Sigmoid colon (tissue), 6 donors: ENCODE measurements at regions not wholly inside any gene's neighbourhood (a gene's known extent, or its start where the extent isn't known, plus 50 kb on each side); places are given as distances from the start of the nearest gene placed in this dataset.

Experiments
- DNase-seq: peaks from one replicate; pipeline ENCODE4 v3.0.0-alpha.2; 2019
- H3K27ac ChIP-seq, 4 donors: fragments of 200-600 bp; sonication (generic); one replicate each; pipeline ENCODE4 v1.5.1; 2016 to 2019; ENCODE audit warnings: mild to moderate bottlenecking in 1 of 4
- H3K27me3 ChIP-seq, 3 donors: fragments of 200-600 bp; sonication (generic); one replicate each; pipeline ENCODE4 v1.5.1; 2019; ENCODE audit warnings: mild to moderate bottlenecking in 1 of 3
- H3K36me3 ChIP-seq, 4 donors: fragments of 200-600 bp; sonication (generic); one replicate each; pipeline ENCODE4 v1.5.1; 2016 to 2019
- H3K4me1 ChIP-seq, 4 donors: fragments of 200-600 bp; sonication (generic); one replicate each; pipeline ENCODE4 v1.5.1; 2017 to 2019
- H3K4me3 ChIP-seq, 4 donors: fragments of 200-600 bp; sonication (generic); one replicate each; pipeline ENCODE4 v1.5.1; 2017 to 2019; ENCODE audit warnings: mild to moderate bottlenecking in 2 of 4, moderate library complexity in 1 of 4
- H3K9me3 ChIP-seq, 4 donors: fragments of 200-600 bp in 3 of 4; sonication (generic) in 3 of 4; one replicate each; pipeline versions ENCODE4 v1.5.1 to v1.6.1; 2013 to 2019
- CTCF ChIP-seq, 4 experiments: fragments of 450-650 bp in 3 of 4; fragments of 200-600 bp in 1 of 4; IDR thresholded peaks; one replicate each; pipeline ENCODE4 v1.5.1; 2016 to 2019; ENCODE audit warnings: antibody characterized with exemption in 4 of 4, mild to moderate bottlenecking in 3 of 4, moderate library complexity in 2 of 4
- EP300 ChIP-seq, 4 donors: sonication (generic); formaldehyde crosslinking; IDR thresholded peaks; one replicate each; pipeline ENCODE4 v1.6.1; 2017; ENCODE audit warnings: antibody characterized with exemption in 4 of 4
- POLR2A ChIP-seq, 2 donors: fragments of 450-650 bp; IDR thresholded peaks; one replicate each; pipeline ENCODE4 v1.6.1; 2016; ENCODE audit warnings: antibody characterized with exemption in 2 of 2, mild to moderate bottlenecking in 2 of 2, moderate library complexity in 2 of 2
- POLR2AphosphoS5 ChIP-seq, 4 donors: sonication (generic); formaldehyde crosslinking; IDR thresholded peaks; one replicate each; pipeline ENCODE4 v1.6.1; 2017; ENCODE audit warnings: antibody characterized with exemption in 4 of 4
- WGBS, 2 donors: extraction: QIAGEN DNeasy Blood & Tissue Kit; methylation state at CpG; one replicate each; pipeline ENCODE4 v1.1.7; 2013; 5-methylcytosine and 5-hydroxymethylcytosine counted together
- intact Hi-C: fragments of 100-400 bp; cut with DNase I; formaldehyde crosslinking; loops from one replicate; pipeline ENCODE4 v1.15.1; 2023
- donor health status: healthy with polysubstance abuse.
- donor health status: healthy.

GRCh38 chr2:217562871-217563480 is 439.8 kb downstream of the TNS1 start:
- Histone ChIP-seq H3K36me3 (no peaks in the 10 kb centered on the region), H3K9me3 (no peaks in the 10 kb centered on the region), H3K4me1 (peaks cover 0 to 24% (median 10%) of the 10 kb centered on the region in 4 donors), H3K27ac (peak overlapping the region in 3 of 4 donors; percentile 42 to 70 (median 49)), H3K4me3 (no peak overlapping the region), H3K27me3 (no peaks in the 10 kb centered on the region)
- TF ChIP-seq EP300 (IDR thresholded peaks at IDR 0.05) (no peak), CTCF (IDR thresholded peaks at IDR 0.05) (no peak), POLR2AphosphoS5 (IDR thresholded peaks at IDR 0.05) (no peak), POLR2A (IDR thresholded peaks at IDR 0.05) (no peak)
- intact Hi-C loops = no loop called here
- WGBS, 2 donors = 83 to 87% methylated on average over 4 of the region's 4 CpGs
- no peak for DNase-seq

GRCh38 chr2:217559084-217559483 is 443.7 kb downstream of the TNS1 start:
- no peak overlapping the region for H3K4me3 ChIP-seq
- H3K27ac ChIP-seq = no peak overlapping the region
- no peak for DNase-seq
- no peaks in the 10 kb centered on the region for H3K36me3 ChIP-seq
- intact Hi-C loops = no loop called here
- peaks cover 0 to 61% (median 39%) of the 10 kb centered on the region in 4 donors for H3K4me1 ChIP-seq
- 53 to 54% methylated on average over 2 of the region's 2 CpGs for WGBS, 2 donors
- H3K27me3 ChIP-seq = no peaks in the 10 kb centered on the region
- no peaks in the 10 kb centered on the region for H3K9me3 ChIP-seq
- TF ChIP-seq POLR2A (IDR thresholded peaks at IDR 0.05) (no peak), POLR2AphosphoS5 (IDR thresholded peaks at IDR 0.05) (no peak), CTCF (IDR thresholded peaks at IDR 0.05) (no peak), EP300 (IDR thresholded peaks at IDR 0.05) (no peak)

GRCh38 chr2:217555081-217555876 is 447.5 kb downstream of the TNS1 start:
- intact Hi-C loops = no loop called here
- peaks cover 0 to 62% (median 51%) of the 10 kb centered on the region in 4 donors for H3K4me1 ChIP-seq
- no peaks in the 10 kb centered on the region for H3K9me3 ChIP-seq
- no peak overlapping the region for H3K4me3 ChIP-seq
- TF ChIP-seq EP300 (IDR thresholded peaks at IDR 0.05) (peak in 2 of 4 donors; percentile 42 to 49), CTCF (IDR thresholded peaks at IDR 0.05) (no peak), POLR2A (IDR thresholded peaks at IDR 0.05) (no peak), POLR2AphosphoS5 (IDR thresholded peaks at IDR 0.05) (peak; percentile 44 to 86 (median 58))
- peak; percentile 73 for DNase-seq
- no peaks in the 10 kb centered on the region for H3K36me3 ChIP-seq
- no peaks in the 10 kb centered on the region for H3K27me3 ChIP-seq
- WGBS, 2 donors = 42 to 52% methylated on average over 7 of the region's 7 CpGs
- peak overlapping the region in 3 of 4 donors; percentile 62 to 81 (median 69) for H3K27ac ChIP-seq

- H3K9me3 ChIP-seq = no peaks in the 10 kb centered on the region
- H3K4me3 ChIP-seq = no peak overlapping the region
- TF ChIP-seq POLR2AphosphoS5 (IDR thresholded peaks at IDR 0.05) = no peak
- no peak for TF ChIP-seq CTCF (IDR thresholded peaks at IDR 0.05)
- TF ChIP-seq EP300 (IDR thresholded peaks at IDR 0.05) = no peak
- no peak for TF ChIP-seq POLR2A (IDR thresholded peaks at IDR 0.05)
- no peaks in the 10 kb centered on the region for H3K27me3 ChIP-seq
- DNase-seq = no peak
- WGBS, 2 donors = 81 to 94% methylated on average over 2 of the region's 2 CpGs
- H3K4me1 ChIP-seq = peaks cover 0 to 62% (median 51%) of the 10 kb centered on the region in 4 donors
- intact Hi-C loops = no loop called here
- H3K27ac ChIP-seq = peak overlapping the region in 1 of 4 donors; percentile 81
- no peaks in the 10 kb centered on the region for H3K36me3 ChIP-seq
Measured at GRCh38 chr2:217553679-217554078, 449.1 kb downstream of the TNS1 start.
